ENCODE measurements at regions not wholly inside any gene's neighbourhood (a gene's known extent, or its start where the extent isn't known, plus 50 kb on each side); places are given as distances from the start of the nearest gene placed in this dataset.
"Not testable (repeated sequence)": the region's sequence is repeated elsewhere in the genome, so short reads cannot be mapped to it uniquely, and the experiment has no call there.

- DNase-seq: no peak
Observed at GRCh38 chr6:4282926-4283325, 147.6 kb upstream of the ECI2 start.

GRCh38 chr6:4281341-4282293 is 146.2 kb upstream of the ECI2 start:
- peak; percentile 83 for DNase-seq

- DNase-seq: peak; percentile 88
Observed at GRCh38 chr6:4280707-4281106, 145.3 kb upstream of the ECI2 start.

- DNase-seq: no peak
Observed at GRCh38 chr6:4280031-4280430, 144.7 kb upstream of the ECI2 start.

GRCh38 chr6:4274382-4275082 is 139.2 kb upstream of the ECI2 start:
- DNase-seq: peak; percentile 77

GRCh38 chr6:4272996-4273395 is 137.6 kb upstream of the ECI2 start:
- DNase-seq: no peak

GRCh38 chr6:4271761-4272470 is 136.5 kb upstream of the ECI2 start:
- no peak for DNase-seq

GRCh38 chr6:4270776-4271175 is 135.4 kb upstream of the ECI2 start:
- peak; percentile 34 for DNase-seq

- no peak for DNase-seq
Observed at GRCh38 chr6:4270001-4270400, 134.6 kb upstream of the ECI2 start.

GRCh38 chr6:4268171-4268570 is 132.8 kb upstream of the ECI2 start:
- no peak for DNase-seq

- no peak for DNase-seq
Observed at GRCh38 chr6:4265740-4266139, 130.4 kb upstream of the ECI2 start.

- DNase-seq: no peak
Observed at GRCh38 chr6:4264601-4265000, 129.2 kb upstream of the ECI2 start.

- no peak for DNase-seq
Observed at GRCh38 chr6:4264081-4264480, 128.7 kb upstream of the ECI2 start.

GRCh38 chr6:4262526-4262925 is 127.2 kb upstream of the ECI2 start:
- DNase-seq: no peak

- DNase-seq: no peak
Observed at GRCh38 chr6:4259391-4259790, 124.0 kb upstream of the ECI2 start.

GRCh38 chr6:4258733-4259132 is 123.4 kb upstream of the ECI2 start:
- peak; percentile 19 for DNase-seq

GRCh38 chr6:4256969-4257368 is 121.6 kb upstream of the ECI2 start:
- peak; percentile 42 for DNase-seq

- DNase-seq: peak; percentile 91
Observed at GRCh38 chr6:4253604-4254231, 118.3 kb upstream of the ECI2 start.

GRCh38 chr6:4252445-4252844 is 117.1 kb upstream of the ECI2 start:
- DNase-seq: not testable (repeated sequence)

- peak; percentile 52 for DNase-seq
Observed at GRCh38 chr6:4250645-4251044, 115.3 kb upstream of the ECI2 start.

GRCh38 chr6:4243832-4244231 is 108.5 kb upstream of the ECI2 start:
- DNase-seq: not testable (repeated sequence)

GRCh38 chr6:4243237-4243636 is 107.9 kb upstream of the ECI2 start:
- DNase-seq: no peak

- no peak for DNase-seq
Observed at GRCh38 chr6:4242601-4243000, 107.2 kb upstream of the ECI2 start.
